SK-MEL-5 (cell line): ENCODE measurements at regions not wholly inside any gene's neighbourhood (a gene's known extent, or its start where the extent isn't known, plus 50 kb on each side); places are given as distances from the start of the nearest gene placed in this dataset.
"Not testable (repeated sequence)": the region's sequence is repeated elsewhere in the genome, so short reads cannot be mapped to it uniquely, and the experiment has no call there.

ENCODE experiments used
- DNase-seq: peaks from one replicate; pipeline ENCODE4 v3.0.0-alpha.2; 2016; ENCODE audit warnings: low read depth, low spot score
- in situ Hi-C: cut with HindIII; loops from 2 replicates; pipeline ENCODE4 v1.10.0; 2016; ENCODE audit warnings: low sequenced_read_pairs, high pct_unique_total_duplicates, low pct_unique_long_range_greater_than_20kb
- small RNA-seq, 2 experiments: library from RNA; depleted of rRNA; stranded (forward); fragments of <200 nt; gene quantifications; one replicate each; pipeline ENCODE3, GENCODE V24; 2014

DNA sequence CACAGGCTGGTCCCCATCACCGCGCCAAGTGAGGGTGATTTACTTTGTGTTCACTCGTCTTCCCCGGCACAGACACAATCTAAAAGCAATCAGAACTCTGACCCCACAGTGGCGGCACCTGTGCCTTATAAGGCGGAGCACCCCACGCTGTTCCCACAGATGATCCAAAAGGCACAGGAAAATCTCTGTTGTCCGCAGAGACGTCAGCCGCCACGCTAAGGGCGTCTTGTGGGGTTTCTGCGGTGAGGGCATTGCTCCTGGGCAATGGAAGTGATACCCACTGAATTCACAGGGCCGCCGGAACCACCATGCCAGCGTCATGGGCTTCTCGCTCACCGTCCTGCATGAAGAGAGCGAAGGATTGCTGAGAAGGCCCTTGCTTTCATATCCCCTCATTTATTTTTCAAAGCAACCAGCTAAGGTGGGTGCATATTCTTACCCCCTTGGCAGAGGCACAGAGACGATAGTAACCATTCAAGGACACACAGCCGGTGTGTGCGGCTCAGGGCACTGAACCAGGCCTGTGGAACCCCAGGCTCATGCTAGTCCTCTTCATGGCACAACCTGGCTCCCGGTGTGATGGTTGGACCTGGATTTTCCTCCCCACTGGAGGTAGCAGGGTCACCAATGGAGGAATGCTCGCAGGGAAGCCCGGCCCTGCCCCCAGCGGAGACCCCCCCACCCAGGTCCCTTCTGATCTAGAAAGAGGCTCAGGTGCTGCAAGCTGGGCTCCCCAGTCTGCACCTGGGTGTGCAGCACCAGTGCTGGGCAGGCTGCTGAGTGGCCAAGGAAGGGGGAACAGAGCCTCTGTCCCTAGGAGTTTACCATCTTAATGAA lies 279.0 kb downstream of the TCERG1L start:
- DNase-seq, result no peak
- in situ Hi-C loops, result no loop called here

DNA sequence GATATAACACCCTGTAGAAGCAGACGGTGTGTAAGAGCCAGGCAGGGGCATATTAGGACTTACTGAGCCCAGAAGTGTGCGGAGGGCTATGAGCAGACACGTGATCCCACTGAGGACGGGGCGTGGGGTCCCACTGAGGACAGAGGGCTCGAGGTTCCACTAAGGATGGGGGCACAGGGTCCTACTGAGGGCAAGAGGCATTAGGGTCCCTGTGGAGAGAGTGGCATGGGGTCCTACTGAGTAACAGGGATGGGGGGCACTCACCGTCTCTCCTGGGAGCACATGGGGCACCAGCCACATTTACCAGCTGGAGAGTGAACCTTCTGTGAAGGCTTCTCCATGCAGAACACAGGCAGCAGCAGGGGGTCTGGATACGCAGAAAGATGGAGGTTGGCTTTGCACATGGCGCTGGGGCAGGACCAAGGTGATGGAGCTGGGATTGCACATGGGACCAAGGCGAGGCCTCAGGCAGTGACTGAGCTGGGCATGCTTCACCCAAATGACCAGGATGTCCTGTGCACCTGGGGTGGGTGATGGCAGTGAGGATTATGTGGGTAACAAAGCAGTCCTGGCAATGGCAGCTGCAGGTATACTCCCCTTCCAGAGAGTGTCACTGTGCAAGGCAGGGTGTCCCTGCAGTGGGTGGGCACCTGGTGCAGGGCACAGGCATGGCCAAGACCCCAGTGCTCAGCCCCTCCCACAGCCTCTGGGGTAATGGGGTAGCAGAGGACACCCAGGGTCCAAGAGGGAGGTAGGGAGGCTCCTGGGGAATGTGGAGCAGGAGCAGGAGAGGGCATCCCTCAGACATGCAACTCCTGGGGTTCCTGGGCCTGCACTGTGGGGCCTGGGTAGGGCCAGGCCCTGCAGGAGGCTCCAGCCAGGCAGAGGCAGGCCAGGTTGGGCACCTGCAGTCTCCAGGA lies 278.1 kb downstream of the TCERG1L start:
- DNase-seq, result no peak
- in situ Hi-C loops, result no loop called here

DNA sequence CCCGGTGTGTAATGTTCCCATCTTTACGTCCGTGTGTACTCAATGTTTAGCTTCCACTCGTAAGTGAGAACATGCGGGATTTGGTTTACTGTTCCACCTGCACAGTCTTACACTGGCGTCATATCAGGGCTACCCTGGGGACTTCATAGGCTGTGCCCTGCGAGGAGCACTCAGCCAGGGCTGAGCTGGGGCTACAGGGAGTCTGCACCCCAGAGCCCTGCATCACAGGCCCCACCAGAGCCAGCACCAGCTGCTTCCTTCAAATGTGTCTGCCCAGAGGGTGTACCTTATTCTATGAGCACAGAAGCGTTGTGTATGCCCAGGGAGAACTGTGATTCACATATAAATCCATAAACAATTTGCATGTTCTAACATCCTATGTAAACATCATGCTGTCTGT lies 277.1 kb downstream of the TCERG1L start:
- DNase-seq, result no peak
- in situ Hi-C loops, result no loop called here

DNA sequence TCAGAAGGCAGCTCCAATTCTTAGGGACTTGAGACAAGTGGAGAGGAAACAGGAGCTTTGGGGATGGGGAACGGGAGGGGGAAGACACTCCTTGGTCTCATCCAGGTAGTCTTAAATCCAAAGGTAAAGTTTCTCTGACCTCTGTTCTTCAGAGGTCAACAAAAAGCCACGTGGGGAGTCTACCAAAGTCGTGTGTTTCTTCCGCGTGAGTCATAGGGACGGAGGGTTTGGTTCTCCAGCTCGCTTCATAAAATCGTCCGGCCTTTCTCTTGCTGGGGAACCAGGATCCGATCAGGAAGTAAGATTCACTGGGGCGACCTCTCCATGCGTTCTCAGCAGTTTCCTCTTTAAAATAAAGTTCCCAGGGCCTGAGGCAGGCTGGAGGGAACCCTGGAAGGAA lies 275.7 kb downstream of the TCERG1L start:
- in situ Hi-C loops, result no loop called here

DNA sequence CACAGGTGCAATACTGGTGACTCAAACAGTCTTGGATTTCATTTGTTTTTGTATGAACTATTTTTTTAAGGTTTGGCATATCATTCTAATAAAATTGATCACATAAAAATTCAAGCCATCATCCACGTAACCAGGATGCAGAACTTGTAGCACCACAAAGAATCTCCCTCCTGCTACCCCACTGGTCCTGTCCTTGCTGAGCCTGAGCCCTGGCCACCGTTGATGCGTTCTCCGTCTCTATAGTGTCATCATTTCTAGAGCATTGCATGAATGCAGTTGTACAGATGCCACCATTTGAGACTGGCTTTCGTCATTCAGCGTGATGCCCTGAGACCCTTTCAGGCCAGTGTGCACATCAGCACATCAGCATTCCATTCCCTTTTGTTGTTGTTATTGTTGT lies 273.5 kb downstream of the TCERG1L start:
- no peak for DNase-seq
- in situ Hi-C loops, result no loop called here

More for the DNA sequence above, 275.7 kb downstream of the TCERG1L start:
- DNase-seq, result no peak

DNA sequence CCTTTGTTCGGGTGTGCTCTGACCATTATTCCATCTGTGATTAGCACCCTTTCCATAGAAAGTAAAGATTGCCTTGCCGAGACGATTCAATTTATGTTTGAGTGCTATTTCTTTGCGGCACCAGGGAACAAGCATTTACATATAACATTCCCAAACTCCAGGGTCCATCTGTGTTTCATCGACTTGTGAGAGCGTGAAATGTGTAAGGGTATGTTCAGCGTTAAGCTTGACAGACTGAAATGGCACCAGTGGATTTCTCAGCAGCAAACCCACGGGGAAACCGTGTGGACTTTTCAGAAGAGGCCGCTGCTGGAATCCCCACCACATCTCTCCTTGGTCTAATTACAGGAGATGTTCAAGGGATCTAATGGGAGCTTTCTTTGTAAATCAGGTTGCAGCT lies 270.5 kb downstream of the TCERG1L start:
- no peak for DNase-seq
- in situ Hi-C loops, result no loop called here

DNA sequence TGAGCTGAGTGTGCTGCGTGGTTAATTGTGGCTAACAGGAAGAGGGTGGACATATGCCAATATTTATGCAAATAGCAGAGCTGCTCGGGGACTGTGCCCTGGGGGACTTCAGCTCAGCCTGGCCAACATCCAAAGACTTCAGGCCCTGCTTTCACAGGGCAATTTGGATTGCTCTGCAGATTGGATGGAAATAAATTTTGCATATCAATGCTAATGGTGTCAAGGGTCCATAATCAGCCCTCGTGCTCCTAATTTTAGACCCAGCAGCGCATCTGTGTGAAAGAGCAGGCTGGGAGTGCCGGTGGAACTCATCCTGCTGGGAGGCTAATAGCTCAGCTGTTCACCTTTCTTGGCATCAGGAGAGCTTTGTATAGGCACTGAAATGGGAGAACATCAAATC lies 270.1 kb downstream of the TCERG1L start:
- in situ Hi-C loops, result no loop called here
- no peak for DNase-seq

DNA sequence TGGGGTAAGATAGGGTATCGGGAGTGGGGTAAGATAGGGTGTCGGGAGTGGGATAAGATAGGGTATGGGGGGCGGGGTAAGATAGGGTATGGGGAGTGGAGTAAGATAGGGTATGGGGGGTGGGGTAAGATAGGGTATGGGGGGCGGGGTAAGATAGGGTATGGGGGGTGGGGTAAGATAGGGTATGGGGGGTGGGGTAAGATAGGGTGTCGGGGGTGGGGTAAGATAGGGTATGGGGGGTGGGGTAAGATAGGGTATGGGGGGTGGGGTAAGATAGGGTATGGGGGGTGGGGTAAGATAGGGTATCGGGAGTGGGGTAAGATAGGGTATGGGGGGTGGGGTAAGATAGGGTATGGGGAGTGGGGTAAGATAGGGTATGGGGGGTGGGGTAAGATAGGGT lies 269.5 kb downstream of the TCERG1L start:
- DNase-seq, in situ Hi-C loops: not testable (repeated sequence)

Small RNA genes lying in the stretch of these regions (small RNA-seq; reads per million reads assigned to genes)
- 0 to 0.14 reads per million in 2 experiments for gene MIR378C
- gene RF00019, result 0 reads per million in 2 experiments
